ENCODE measurements at regions not wholly inside any gene's neighbourhood (a gene's known extent, or its start where the extent isn't known, plus 50 kb on each side); places are given as distances from the start of the nearest gene placed in this dataset.

GRCh38 chr2:43128559-43128955, 97.8 kb downstream of the ZFP36L2 start:
- TF ChIP-seq, protein P1, sequence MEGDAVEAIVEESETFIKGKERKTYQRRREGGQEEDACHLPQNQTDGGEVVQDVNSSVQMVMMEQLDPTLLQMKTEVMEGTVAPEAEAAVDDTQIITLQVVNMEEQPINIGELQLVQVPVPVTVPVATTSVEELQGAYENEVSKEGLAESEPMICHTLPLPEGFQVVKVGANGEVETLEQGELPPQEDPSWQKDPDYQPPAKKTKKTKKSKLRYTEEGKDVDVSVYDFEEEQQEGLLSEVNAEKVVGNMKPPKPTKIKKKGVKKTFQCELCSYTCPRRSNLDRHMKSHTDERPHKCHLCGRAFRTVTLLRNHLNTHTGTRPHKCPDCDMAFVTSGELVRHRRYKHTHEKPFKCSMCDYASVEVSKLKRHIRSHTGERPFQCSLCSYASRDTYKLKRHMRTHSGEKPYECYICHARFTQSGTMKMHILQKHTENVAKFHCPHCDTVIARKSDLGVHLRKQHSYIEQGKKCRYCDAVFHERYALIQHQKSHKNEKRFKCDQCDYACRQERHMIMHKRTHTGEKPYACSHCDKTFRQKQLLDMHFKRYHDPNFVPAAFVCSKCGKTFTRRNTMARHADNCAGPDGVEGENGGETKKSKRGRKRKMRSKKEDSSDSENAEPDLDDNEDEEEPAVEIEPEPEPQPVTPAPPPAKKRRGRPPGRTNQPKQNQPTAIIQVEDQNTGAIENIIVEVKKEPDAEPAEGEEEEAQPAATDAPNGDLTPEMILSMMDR (optimal IDR thresholded peaks at IDR 0.05 in 1 of 3, IDR thresholded peaks at IDR 0.05 in 1 of 3, conservative IDR thresholded peaks at IDR 0.05 in 1 of 3; ENCODE audit: extremely low read depth in 1 of 3, insufficient read depth in 2 of 3, low read length in 3 of 3), result no peak
- no peak for TF ChIP-seq EZH2 (IDR thresholded peaks at IDR 0.05; ENCODE audit: low read length)

Data from keratinocyte (primary cell).